HG02840 (cell line): ENCODE measurements at regions not wholly inside any gene's neighbourhood (a gene's known extent, or its start where the extent isn't known, plus 50 kb on each side); places are given as distances from the start of the nearest gene placed in this dataset.

Experiments
- ATAC-seq: cut with Tn5 transposase; IDR thresholded peaks from one replicate; pipeline ENCODE4 v1.9.1; 2021; ENCODE audit warnings: mild to moderate bottlenecking, moderate library complexity, moderate number of reproducible peaks; ENCODE audit not compliant: unreplicated experiment, low FRiP score

- ATAC-seq = no peak
These were observed 647.5 kb upstream of the IGFBP3 start for GRCh38 chr7:46568420-46569132.

GRCh38 chr7:46567858-46568257, 646.8 kb upstream of the IGFBP3 start:
- no peak for ATAC-seq

GRCh38 chr7:46566097-46566774, 645.2 kb upstream of the IGFBP3 start:
- ATAC-seq = no peak

- ATAC-seq = no peak
These were observed 644.4 kb upstream of the IGFBP3 start for GRCh38 chr7:46565253-46566096.

GRCh38 chr7:46559194-46559832, 638.2 kb upstream of the IGFBP3 start:
- ATAC-seq = no peak

GRCh38 chr7:46558482-46559193, 637.6 kb upstream of the IGFBP3 start:
- no peak for ATAC-seq

- ATAC-seq = no peak
These were observed 636.7 kb upstream of the IGFBP3 start for GRCh38 chr7:46557781-46558180.

GRCh38 chr7:46557295-46557711, 636.2 kb upstream of the IGFBP3 start:
- no peak for ATAC-seq

- no peak for ATAC-seq
These were observed 633.8 kb upstream of the IGFBP3 start for GRCh38 chr7:46554688-46555422.

- no peak for ATAC-seq
These were observed 630.5 kb upstream of the IGFBP3 start for GRCh38 chr7:46551603-46552002.

GRCh38 chr7:46550864-46551263, 629.8 kb upstream of the IGFBP3 start:
- no peak for ATAC-seq

GRCh38 chr7:46549892-46550639, 629.0 kb upstream of the IGFBP3 start:
- no peak for ATAC-seq

GRCh38 chr7:46549347-46549746, 628.3 kb upstream of the IGFBP3 start:
- ATAC-seq = no peak

- ATAC-seq = no peak
These were observed 626.0 kb upstream of the IGFBP3 start for GRCh38 chr7:46547044-46547443.

GRCh38 chr7:46545790-46546189, 624.7 kb upstream of the IGFBP3 start:
- ATAC-seq = no peak

- no peak for ATAC-seq
These were observed 623.4 kb upstream of the IGFBP3 start for GRCh38 chr7:46544396-46545008.

GRCh38 chr7:46542076-46542475, 621.0 kb upstream of the IGFBP3 start:
- ATAC-seq = no peak

GRCh38 chr7:46539892-46540483, 618.9 kb upstream of the IGFBP3 start:
- no peak for ATAC-seq
